ENCODE measurements at regions not wholly inside any gene's neighbourhood (a gene's known extent, or its start where the extent isn't known, plus 50 kb on each side); places are given as distances from the start of the nearest gene placed in this dataset.
"Not testable (repeated sequence)": the region's sequence is repeated elsewhere in the genome, so short reads cannot be mapped to it uniquely, and the experiment has no call there.

- DNase-seq, result no peak
Measured at GRCh38 chr9:85487872-85488271, 253.9 kb downstream of the AGTPBP1 start.

GRCh38 chr9:85484235-85484634 is 257.5 kb downstream of the AGTPBP1 start:
- no peak for DNase-seq

- DNase-seq, result peak in 1 of 2 experiments; percentile 3
Measured at GRCh38 chr9:85483208-85483607, 258.5 kb downstream of the AGTPBP1 start.

DNA sequence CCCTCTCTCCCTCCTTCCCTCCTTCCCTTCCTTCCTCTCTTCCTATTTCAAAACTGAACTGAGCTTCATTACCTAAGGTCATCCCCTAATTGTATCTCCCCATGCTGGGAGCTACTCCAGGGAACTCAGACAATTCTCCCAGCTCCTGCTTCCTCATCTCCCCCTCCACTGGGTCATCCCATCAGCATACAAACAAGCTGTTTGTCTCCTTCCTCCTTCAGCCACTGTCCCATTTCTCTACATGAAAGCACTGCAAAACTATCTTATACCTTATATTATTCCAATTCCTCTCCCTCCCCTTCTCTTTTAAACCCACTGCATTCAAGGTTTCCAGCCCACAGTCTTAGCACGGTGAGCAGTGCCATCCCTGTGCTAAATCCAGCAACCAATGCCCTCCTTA is 262.4 kb downstream of the AGTPBP1 start:
- DNase-seq, result no peak

DNA sequence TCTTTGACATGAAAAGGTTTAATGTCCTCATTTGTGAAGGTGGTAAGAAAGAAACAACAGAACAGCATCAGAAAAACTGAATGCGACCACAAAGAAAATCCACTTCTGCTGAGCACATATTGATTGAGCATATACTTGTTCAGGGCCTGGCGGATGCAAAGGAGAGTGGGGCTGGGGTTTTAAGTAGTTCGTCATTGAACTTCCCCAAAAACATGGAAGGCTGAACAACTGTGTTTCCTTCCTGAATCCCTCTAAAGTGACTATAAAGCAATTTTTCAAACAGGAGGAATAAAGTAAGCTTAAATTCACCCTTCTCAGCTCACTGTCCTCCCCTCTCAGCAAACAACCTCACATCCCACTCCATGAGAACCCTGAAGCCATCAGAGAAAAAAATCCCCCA is 262.9 kb downstream of the AGTPBP1 start:
- no peak for DNase-seq

- not testable (repeated sequence) for DNase-seq
Measured at GRCh38 chr9:85474896-85475295, 266.9 kb downstream of the AGTPBP1 start.

GRCh38 chr9:85471791-85472190 is 270.0 kb downstream of the AGTPBP1 start:
- no peak for DNase-seq

DNA sequence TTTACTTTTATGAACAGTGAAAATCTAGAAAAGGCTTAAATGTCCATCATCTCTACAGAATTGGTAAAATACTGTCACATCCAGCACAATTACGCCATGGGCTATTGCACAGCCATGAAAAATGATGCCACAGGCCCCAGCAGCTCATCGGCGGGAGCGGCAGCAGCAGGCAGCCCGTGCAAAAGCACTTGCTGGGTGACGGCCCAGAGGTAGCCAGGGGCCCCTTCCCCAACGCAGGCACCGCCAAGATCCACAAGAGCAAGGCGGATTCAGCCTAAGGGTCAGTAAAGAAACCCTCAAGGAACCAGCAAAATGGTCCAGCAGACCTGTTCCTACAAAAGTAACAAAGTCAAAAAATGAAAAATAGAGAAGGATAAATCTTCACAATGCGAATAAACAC is 272.7 kb downstream of the AGTPBP1 start:
- no peak for DNase-seq

DNA sequence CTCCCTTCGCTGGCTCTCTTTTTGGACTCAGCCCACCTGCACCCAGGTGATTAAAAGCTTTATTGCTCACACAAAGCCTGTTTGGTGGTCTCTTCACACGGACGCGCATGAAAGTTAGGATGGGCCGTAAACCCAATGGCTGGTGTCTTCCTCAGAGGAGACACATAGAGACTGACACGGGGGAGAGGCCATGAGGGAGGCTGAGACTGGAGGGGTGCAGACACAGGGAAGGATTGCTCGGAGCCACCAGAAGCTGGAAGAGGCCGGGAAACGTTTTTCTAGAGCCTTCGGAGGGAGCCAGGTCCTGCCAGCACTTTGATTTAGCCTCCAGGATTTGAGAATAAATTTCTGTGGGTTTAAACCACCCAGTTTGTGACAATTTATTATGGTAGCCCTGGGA is 274.9 kb downstream of the AGTPBP1 start:
- no peak for DNase-seq

DNA sequence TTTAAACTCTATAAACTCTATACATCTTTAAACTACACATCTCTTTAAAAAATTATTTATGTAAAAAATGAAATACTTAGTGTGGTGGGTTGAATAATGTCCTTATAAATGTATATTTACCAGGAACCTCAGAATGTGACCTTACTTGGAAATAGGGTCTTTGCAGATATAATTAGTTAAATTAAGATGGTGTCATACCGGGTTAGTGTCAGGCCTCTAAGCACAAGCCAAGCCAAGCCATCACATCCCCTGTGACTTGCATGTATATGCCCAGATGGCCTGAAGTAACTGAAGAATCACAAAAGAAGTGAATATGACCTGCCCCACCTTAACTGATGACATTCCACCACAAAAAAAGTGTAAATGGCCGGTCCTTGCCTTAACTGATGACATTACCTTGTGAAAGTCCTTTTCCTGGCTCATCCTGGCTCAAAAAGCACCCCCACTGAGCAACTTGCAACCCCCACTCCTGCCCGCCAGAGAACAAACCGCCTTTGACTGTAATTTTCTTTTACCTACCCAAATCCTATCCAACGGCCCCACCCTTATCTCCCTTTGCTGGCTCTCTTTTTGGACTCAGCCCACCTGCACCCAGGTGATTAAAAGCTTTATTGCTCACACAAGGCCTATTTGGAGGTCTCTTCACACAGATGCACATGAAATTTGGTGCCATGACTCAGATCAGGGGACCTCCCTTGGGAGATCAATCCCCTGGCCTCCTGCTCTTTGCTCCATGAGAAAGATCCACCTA is 283.5 kb downstream of the AGTPBP1 start:
- not testable (repeated sequence) for DNase-seq

DNA sequence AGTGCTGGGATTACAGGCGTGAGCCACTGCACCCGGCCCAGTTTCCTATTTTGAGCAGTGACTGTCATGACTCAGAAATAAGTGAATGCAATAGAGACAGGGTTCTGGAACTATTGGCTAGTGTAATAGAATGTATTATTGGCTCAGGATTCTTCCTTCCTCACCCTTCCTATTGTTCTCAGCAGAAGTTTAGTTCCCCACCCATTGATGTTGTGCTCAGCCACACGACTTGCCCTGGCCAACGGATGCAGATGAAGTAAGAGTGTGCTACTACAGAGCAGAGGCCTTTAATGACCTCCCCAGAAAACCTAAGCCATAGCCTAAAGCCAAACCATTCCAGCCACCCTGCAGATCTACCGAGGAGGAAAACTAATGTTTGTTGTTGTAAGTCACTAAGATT is 287.9 kb downstream of the AGTPBP1 start:
- no peak for DNase-seq

- DNase-seq, result no peak
Measured at GRCh38 chr9:85452841-85453240, 288.9 kb downstream of the AGTPBP1 start.

- DNase-seq, result no peak
Measured at GRCh38 chr9:85451680-85452079, 290.1 kb downstream of the AGTPBP1 start.

GRCh38 chr9:85445887-85446286 is 295.9 kb downstream of the AGTPBP1 start:
- DNase-seq, result no peak

DNA sequence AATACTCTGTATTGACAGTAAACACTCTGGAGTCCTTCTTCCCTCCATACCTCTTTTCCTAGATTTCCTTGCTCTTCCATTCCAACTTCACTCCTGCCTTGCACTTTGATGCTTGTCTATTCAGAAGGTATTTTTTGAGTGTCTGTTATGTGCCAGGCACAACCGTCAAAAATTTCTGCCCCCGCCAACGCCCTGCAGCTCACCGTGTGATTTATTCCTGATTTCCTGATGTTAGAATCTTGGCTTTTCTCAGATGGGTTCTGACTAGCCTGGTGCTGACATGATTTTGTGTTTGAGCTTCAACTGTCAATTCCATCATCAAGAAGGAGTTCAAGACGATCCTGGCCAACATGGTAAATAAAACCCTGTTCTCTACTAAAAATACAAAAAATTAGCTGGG is 297.5 kb downstream of the AGTPBP1 start:
- no peak for DNase-seq

DNA sequence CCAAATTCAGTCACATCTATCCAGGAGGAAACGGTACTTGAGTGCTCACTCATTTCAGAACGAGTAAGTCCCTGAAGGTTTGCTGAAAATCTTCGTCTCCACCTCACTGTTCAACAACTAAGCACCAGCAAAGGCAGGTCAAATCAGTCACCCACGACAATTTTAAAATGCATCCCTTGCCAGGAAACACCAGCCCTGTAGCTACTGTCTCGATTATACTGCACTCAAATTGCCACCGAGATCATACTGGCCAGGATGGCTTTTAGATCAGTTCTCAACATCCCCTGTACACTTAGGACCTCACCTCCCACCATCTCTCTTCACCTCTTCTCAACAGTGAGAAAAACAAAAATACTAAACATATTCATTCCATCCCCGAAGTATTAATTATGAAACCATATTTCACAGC is 298.6 kb downstream of the AGTPBP1 start:
- DNase-seq, result no peak

GRCh38 chr9:85439791-85440190 is 302.0 kb downstream of the AGTPBP1 start:
- DNase-seq, result no peak

DNA sequence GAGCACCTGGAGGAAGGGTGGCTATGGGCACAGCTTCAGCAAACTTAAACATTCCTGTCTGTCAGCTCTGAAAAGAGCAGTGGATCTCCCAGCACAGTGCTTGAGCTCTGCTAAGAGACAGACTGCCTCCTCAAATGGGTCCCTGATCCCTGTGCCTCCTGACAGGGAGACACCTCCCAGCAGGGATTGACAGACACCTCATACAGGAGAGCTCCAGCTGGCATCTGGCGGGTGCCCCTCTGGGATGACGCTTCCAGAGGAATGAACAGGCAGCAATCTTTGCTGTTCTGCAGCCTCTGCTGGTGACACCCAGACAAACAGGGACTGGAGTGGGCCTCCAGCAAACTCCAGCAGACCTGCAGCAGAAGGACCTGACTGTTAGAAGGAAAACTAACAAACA is 307.8 kb downstream of the AGTPBP1 start:
- not testable (repeated sequence) for DNase-seq

- not testable (repeated sequence) for DNase-seq
Measured at GRCh38 chr9:85433551-85433950, 308.2 kb downstream of the AGTPBP1 start.

GRCh38 chr9:85433046-85433445 is 308.7 kb downstream of the AGTPBP1 start:
- DNase-seq, result no peak

DNA sequence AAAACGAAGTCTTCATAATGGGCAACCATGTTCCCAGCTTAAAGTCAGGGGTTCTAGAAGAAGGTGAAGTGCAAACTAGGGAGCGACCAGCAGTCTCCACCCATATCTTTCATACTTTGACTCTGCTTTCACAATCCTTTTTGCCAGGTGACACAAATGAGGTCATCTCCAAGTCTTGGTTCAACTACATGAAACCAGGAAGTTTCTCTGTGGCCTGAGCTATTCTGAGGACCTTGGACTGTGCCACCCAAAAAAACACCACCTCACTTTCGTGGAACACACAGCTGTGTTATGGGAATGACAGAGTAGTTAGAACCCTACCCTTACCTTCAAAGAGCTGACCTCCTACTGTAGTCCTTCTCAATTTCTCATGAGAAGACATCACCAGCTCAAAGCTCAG is 309.2 kb downstream of the AGTPBP1 start:
- DNase-seq, result no peak

DNA sequence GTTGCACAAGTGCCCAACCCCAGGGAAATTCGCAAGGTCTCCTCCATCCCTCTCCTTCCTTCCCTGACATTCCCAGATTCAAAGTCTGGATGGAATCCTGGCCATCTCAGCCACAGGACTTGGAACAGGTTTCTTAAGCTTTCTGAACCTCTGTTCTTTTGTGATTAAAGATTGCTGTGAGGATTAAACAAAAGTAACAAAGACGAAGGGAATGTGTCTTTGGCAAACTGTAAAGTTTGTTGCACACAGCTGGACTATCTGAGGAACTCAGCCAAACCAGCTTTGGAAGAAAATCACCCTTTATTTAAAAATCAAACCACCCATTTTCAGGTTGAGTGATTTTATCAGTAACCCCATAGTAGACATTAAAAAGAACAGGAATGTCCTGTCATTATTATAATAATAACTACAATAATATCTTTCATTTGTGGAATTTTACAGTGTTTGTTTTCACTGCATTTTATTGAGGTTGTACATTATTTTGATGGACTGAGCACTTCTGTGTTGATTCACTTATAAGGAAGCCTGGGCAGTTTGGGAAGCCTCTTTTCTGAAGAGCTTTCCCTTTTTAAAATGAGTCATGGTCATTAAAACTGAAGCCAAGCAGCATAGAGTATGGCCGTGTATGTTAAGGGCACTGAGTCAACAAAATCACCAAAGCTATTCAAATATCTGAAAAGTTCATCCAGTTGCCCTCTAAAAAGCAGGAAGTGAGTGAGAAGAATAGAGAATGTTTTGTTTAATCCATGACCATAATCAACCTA is 310.2 kb downstream of the AGTPBP1 start:
- DNase-seq, result no peak

DNA sequence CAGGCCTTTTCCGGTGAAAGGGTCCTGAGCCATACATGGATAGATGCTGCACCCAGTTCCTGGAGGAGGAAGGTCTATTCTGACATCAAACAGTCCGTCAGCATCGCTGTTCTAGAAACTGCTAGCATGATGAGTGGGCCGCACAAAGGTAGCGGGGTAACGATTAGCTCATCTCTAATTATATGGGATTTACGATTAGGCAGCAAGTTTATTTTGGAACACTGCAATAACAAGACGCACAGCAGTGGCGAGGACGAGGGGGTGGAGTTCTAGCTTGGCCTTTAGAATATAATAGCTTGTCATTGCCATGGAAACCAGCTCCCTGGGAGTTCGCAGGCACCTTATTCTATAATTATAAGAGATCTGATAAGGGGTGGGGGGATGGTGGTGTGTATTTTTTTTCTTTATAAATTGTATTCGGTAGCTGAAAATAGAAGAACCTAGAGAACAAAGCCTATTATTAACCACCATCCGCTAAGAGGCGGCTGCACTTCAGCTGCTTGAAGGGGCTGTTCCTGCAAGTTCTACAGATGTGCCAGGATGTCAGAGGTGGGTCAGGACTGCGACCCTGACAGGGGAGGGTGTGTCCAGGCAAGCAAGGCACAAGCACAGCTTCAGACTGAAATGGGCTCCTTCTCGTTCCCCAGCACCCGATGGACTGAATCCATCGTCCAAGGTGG is 311.0 kb downstream of the AGTPBP1 start:
- no peak for DNase-seq

GRCh38 chr9:85428230-85428629 is 313.5 kb downstream of the AGTPBP1 start:
- no peak for DNase-seq

Measured in NCI-H526 (cell line).